ENCODE measurements at regions not wholly inside any gene's neighbourhood (a gene's known extent, or its start where the extent isn't known, plus 50 kb on each side); places are given as distances from the start of the nearest gene placed in this dataset.

GRCh38 chr9:26058111-26058895, 380.1 kb upstream of the TUSC1 start:
- H3K27ac ChIP-seq = no peak overlapping the region
- no peaks in the 10 kb centered on the region for H3K9me3 ChIP-seq
- no peak for ATAC-seq
- H3K27me3 ChIP-seq = no peaks in the 10 kb centered on the region
- no peak overlapping the region for H3K4me3 ChIP-seq
- no peaks in the 10 kb centered on the region for H3K4me1 ChIP-seq
- WGBS, 2 donors = 47 to 48% methylated on average over 1 of the region's 1 CpG
- TF ChIP-seq, protein P1, sequence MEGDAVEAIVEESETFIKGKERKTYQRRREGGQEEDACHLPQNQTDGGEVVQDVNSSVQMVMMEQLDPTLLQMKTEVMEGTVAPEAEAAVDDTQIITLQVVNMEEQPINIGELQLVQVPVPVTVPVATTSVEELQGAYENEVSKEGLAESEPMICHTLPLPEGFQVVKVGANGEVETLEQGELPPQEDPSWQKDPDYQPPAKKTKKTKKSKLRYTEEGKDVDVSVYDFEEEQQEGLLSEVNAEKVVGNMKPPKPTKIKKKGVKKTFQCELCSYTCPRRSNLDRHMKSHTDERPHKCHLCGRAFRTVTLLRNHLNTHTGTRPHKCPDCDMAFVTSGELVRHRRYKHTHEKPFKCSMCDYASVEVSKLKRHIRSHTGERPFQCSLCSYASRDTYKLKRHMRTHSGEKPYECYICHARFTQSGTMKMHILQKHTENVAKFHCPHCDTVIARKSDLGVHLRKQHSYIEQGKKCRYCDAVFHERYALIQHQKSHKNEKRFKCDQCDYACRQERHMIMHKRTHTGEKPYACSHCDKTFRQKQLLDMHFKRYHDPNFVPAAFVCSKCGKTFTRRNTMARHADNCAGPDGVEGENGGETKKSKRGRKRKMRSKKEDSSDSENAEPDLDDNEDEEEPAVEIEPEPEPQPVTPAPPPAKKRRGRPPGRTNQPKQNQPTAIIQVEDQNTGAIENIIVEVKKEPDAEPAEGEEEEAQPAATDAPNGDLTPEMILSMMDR (IDR thresholded peaks at IDR 0.05) = no peak
- intact Hi-C loops (cut with DNase I) = no loop called here
- no peaks in the 10 kb centered on the region for H3K36me3 ChIP-seq
- no peak for DNase-seq

GRCh38 chr9:26057050-26057449, 378.8 kb upstream of the TUSC1 start:
- intact Hi-C loops (cut with DNase I) = no loop called here
- 75 to 78% methylated on average over 3 of the region's 3 CpGs for WGBS, 2 donors
- no peak for ATAC-seq
- H3K36me3 ChIP-seq = no peaks in the 10 kb centered on the region
- no peaks in the 10 kb centered on the region for H3K27me3 ChIP-seq
- H3K4me1 ChIP-seq = no peaks in the 10 kb centered on the region
- TF ChIP-seq, protein P1 (IDR thresholded peaks at IDR 0.05) = no peak
- no peak for DNase-seq
- no peaks in the 10 kb centered on the region for H3K9me3 ChIP-seq
- no peak overlapping the region for H3K27ac ChIP-seq
- H3K4me3 ChIP-seq = no peak overlapping the region

- Histone ChIP-seq H3K9me3 (no peaks in the 10 kb centered on the region), H3K27ac (no peak overlapping the region), H3K4me3 (no peak overlapping the region), H3K27me3 (no peaks in the 10 kb centered on the region), H3K4me1 (no peaks in the 10 kb centered on the region), H3K36me3 (no peaks in the 10 kb centered on the region)
- intact Hi-C loops (cut with DNase I) = loop anchor here in 1 of 10 donors (1.0 kb wide), 1 partner anchor 22 kb away; no protein-coding TSS in a partner anchor
- DNase-seq = no peak
- TF ChIP-seq, protein P1 (IDR thresholded peaks at IDR 0.05) = no peak
- no peak for ATAC-seq
- 68 to 77% methylated on average over 4 of the region's 4 CpGs for WGBS, 2 donors
Measured at GRCh38 chr9:26054600-26055520, 376.6 kb upstream of the TUSC1 start.

- intact Hi-C loops (cut with DNase I) = no loop called here
- H3K4me3 ChIP-seq = no peak overlapping the region
- H3K36me3 ChIP-seq = no peaks in the 10 kb centered on the region
- no peak for DNase-seq
- no peaks in the 10 kb centered on the region for H3K4me1 ChIP-seq
- no peak overlapping the region for H3K27ac ChIP-seq
- TF ChIP-seq, protein P1 (IDR thresholded peaks at IDR 0.05) = no peak
- 53 to 56% methylated on average over 3 of the region's 3 CpGs for WGBS, 2 donors
- H3K27me3 ChIP-seq = no peaks in the 10 kb centered on the region
- no peak for ATAC-seq
- H3K9me3 ChIP-seq = peaks cover 0 to 3% (median 0%) of the 10 kb centered on the region in 11 donors
Measured at GRCh38 chr9:26053954-26054353, 375.7 kb upstream of the TUSC1 start.
